Stomach (tissue), 4 donors: ENCODE measurements at regions not wholly inside any gene's neighbourhood (a gene's known extent, or its start where the extent isn't known, plus 50 kb on each side); places are given as distances from the start of the nearest gene placed in this dataset.

Experiments
- EP300 ChIP-seq: sonication (generic); formaldehyde crosslinking; IDR thresholded peaks from one replicate; pipeline ENCODE4 v1.6.1; 2017; ENCODE audit warnings: antibody characterized with exemption
- POLR2A ChIP-seq, 4 donors: fragments of 450-650 bp; IDR thresholded peaks; one replicate each; pipeline ENCODE4 v1.6.1; 2016; ENCODE audit warnings: antibody characterized with exemption in 4 of 4, control low read depth in 2 of 4, mild to moderate bottlenecking in 1 of 4, moderate library complexity in 1 of 4
- TF ChIP-seq, protein P1 (sequence below), 7 experiments: fragments of 450-650 bp in 4 of 7; fragments of 200-600 bp in 3 of 7; sonication (generic) in 3 of 7; IDR thresholded peaks; one replicate each; pipeline ENCODE4 v1.5.1; 2016 to 2019; ENCODE audit warnings: antibody characterized with exemption in 7 of 7, control low read depth in 2 of 7, mild to moderate bottlenecking in 1 of 7

DNA sequence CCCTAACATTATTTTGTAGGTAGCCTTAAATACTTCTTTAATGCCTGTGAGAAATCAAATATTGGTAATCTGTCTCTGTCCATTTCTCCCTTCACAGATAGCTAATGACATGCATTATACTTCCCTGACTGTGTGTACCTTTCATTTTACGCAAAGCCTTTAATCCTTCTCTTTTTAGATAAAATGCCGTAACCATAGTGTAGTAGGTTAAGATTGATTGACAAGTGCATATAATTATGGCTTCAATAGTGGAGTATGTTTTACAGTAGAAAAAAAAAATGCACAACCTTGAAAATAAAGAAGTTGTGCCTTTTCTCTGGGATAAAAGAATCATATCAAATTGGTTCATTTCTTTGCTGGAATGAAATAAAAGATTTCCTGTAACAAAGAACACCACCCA lies 559.6 kb upstream of the GRAMD2B start:
- TF ChIP-seq EP300 = no peak
- TF ChIP-seq, protein P1, sequence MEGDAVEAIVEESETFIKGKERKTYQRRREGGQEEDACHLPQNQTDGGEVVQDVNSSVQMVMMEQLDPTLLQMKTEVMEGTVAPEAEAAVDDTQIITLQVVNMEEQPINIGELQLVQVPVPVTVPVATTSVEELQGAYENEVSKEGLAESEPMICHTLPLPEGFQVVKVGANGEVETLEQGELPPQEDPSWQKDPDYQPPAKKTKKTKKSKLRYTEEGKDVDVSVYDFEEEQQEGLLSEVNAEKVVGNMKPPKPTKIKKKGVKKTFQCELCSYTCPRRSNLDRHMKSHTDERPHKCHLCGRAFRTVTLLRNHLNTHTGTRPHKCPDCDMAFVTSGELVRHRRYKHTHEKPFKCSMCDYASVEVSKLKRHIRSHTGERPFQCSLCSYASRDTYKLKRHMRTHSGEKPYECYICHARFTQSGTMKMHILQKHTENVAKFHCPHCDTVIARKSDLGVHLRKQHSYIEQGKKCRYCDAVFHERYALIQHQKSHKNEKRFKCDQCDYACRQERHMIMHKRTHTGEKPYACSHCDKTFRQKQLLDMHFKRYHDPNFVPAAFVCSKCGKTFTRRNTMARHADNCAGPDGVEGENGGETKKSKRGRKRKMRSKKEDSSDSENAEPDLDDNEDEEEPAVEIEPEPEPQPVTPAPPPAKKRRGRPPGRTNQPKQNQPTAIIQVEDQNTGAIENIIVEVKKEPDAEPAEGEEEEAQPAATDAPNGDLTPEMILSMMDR (IDR thresholded peaks at IDR 0.05) = no peak
- TF ChIP-seq POLR2A (IDR thresholded peaks at IDR 0.05) = no peak
